ENCODE measurements at regions not wholly inside any gene's neighbourhood (a gene's known extent, or its start where the extent isn't known, plus 50 kb on each side); places are given as distances from the start of the nearest gene placed in this dataset.

GRCh38 chr19:28430214-28430613, 782.7 kb downstream of the UQCRFS1 start:
- H3K36me3 ChIP-seq: no peaks in the 10 kb centered on the region
- H3K9me3 ChIP-seq: no peaks in the 10 kb centered on the region
- no peak for DNase-seq
- TF ChIP-seq CTCF (IDR thresholded peaks at IDR 0.05): no peak
- H3K27ac ChIP-seq: no peak overlapping the region
- no peak overlapping the region for H3K4me3 ChIP-seq
- H3K27me3 ChIP-seq: peaks cover 0 to 24% (median 10%) of the 10 kb centered on the region in 7 donors
- intact Hi-C loops (cut with DNase I): no loop called here
- peaks cover 0 to 3% (median 0%) of the 10 kb centered on the region in 9 donors for H3K4me1 ChIP-seq
- 69 to 71% methylated on average over 2 of the region's 2 CpGs for WGBS, 2 donors
- ATAC-seq: no peak

- DNase-seq (no peak), ATAC-seq (no peak)
- no peaks in the 10 kb centered on the region for H3K4me1 ChIP-seq
- peaks cover 0 to 28% (median 16%) of the 10 kb centered on the region in 7 donors for H3K27me3 ChIP-seq
- H3K4me3 ChIP-seq: no peak overlapping the region
- intact Hi-C loops (cut with DNase I): no loop called here
- H3K9me3 ChIP-seq: no peaks in the 10 kb centered on the region
- no peak for TF ChIP-seq CTCF (IDR thresholded peaks at IDR 0.05)
- no peak overlapping the region for H3K27ac ChIP-seq
- 93 to 97% methylated on average over 3 of the region's 3 CpGs for WGBS, 2 donors
- H3K36me3 ChIP-seq: no peaks in the 10 kb centered on the region
Measured at GRCh38 chr19:28429356-28429755, 783.6 kb downstream of the UQCRFS1 start.

GRCh38 chr19:28428663-28429348, 784.1 kb downstream of the UQCRFS1 start:
- H3K9me3 ChIP-seq: no peaks in the 10 kb centered on the region
- WGBS, 2 donors: 72% methylated on average over 7 of the region's 7 CpGs
- no peak overlapping the region for H3K27ac ChIP-seq
- DNase-seq (no peak), ATAC-seq (no peak)
- peaks cover 0 to 28% (median 16%) of the 10 kb centered on the region in 7 donors for H3K27me3 ChIP-seq
- no peak overlapping the region for H3K4me3 ChIP-seq
- no peaks in the 10 kb centered on the region for H3K36me3 ChIP-seq
- no peaks in the 10 kb centered on the region for H3K4me1 ChIP-seq
- no peak for TF ChIP-seq CTCF (IDR thresholded peaks at IDR 0.05)
- intact Hi-C loops (cut with DNase I): no loop called here

- TF ChIP-seq CTCF (IDR thresholded peaks at IDR 0.05): no peak
- Histone ChIP-seq H3K27ac (no peak overlapping the region), H3K27me3 (peaks cover 0 to 33% (median 18%) of the 10 kb centered on the region in 7 donors), H3K9me3 (no peaks in the 10 kb centered on the region), H3K36me3 (no peaks in the 10 kb centered on the region), H3K4me1 (no peaks in the 10 kb centered on the region), H3K4me3 (no peak overlapping the region)
- 70 to 75% methylated on average over 10 of the region's 10 CpGs for WGBS, 2 donors
- no peak for DNase-seq
- ATAC-seq: no peak
- intact Hi-C loops (cut with DNase I): no loop called here
Measured at GRCh38 chr19:28427376-28428083, 785.4 kb downstream of the UQCRFS1 start.

All from heart right ventricle (tissue), 16 donors.